Loucy (cell line): ENCODE measurements at regions not wholly inside any gene's neighbourhood (a gene's known extent, or its start where the extent isn't known, plus 50 kb on each side); places are given as distances from the start of the nearest gene placed in this dataset.

Experiments used
- CTCF ChIP-seq: fragments of 200-600 bp; sonication (generic); conservative IDR thresholded peaks from 2 replicates; pipeline ENCODE4 v1.5.1; 2014; ENCODE audit warnings: mild to moderate bottlenecking, antibody characterized with exemption, low read length
- EZH2phosphoT487 ChIP-seq: fragments of 200-600 bp; IDR thresholded peaks from 2 replicates; pipeline ENCODE4 v1.6.1; 2018; ENCODE audit warnings: antibody characterized with exemption, mild to moderate bottlenecking, moderate library complexity, borderline replicate concordance

GRCh38 chr2:70391259-70391658 lies 89.4 kb upstream of the FAM136A start:
- TF ChIP-seq CTCF: no peak
- TF ChIP-seq EZH2phosphoT487: no peak
